HG02884 (cell line): ENCODE measurements at regions not wholly inside any gene's neighbourhood (a gene's known extent, or its start where the extent isn't known, plus 50 kb on each side); places are given as distances from the start of the nearest gene placed in this dataset.
"Not testable (repeated sequence)": the region's sequence is repeated elsewhere in the genome, so short reads cannot be mapped to it uniquely, and the experiment has no call there.

Experiments
- ATAC-seq: cut with Tn5 transposase; IDR thresholded peaks from one replicate; pipeline ENCODE4 v1.9.1; 2021; ENCODE audit warnings: mild to moderate bottlenecking, moderate library complexity; ENCODE audit not compliant: unreplicated experiment

GRCh38 chr1:201636097-201636496 lies 97.2 kb downstream of the NAV1 start:
- no peak for ATAC-seq

- ATAC-seq = no peak
These were observed 97.6 kb downstream of the NAV1 start for GRCh38 chr1:201636510-201636971.

GRCh38 chr1:201637282-201638079 lies 98.6 kb downstream of the NAV1 start:
- ATAC-seq = no peak

GRCh38 chr1:201639391-201639790 lies 100.5 kb downstream of the NAV1 start:
- no peak for ATAC-seq

GRCh38 chr1:201639826-201640225 lies 100.9 kb downstream of the NAV1 start:
- ATAC-seq = no peak

GRCh38 chr1:201640624-201641023 lies 101.7 kb downstream of the NAV1 start:
- ATAC-seq = no peak

- ATAC-seq = no peak
These were observed 102.8 kb downstream of the NAV1 start for GRCh38 chr1:201641524-201642253.

- ATAC-seq = no peak
These were observed 104.8 kb downstream of the NAV1 start for GRCh38 chr1:201643835-201644104.

- ATAC-seq = no peak
These were observed 105.3 kb downstream of the NAV1 start for GRCh38 chr1:201644197-201644596.

GRCh38 chr1:201645000-201645399 lies 106.1 kb downstream of the NAV1 start:
- ATAC-seq = not testable (repeated sequence)

- ATAC-seq = no peak
These were observed 107.0 kb downstream of the NAV1 start for GRCh38 chr1:201645956-201646355.

GRCh38 chr1:201646411-201647022 lies 107.6 kb downstream of the NAV1 start:
- no peak for ATAC-seq

GRCh38 chr1:201647094-201647493 lies 108.2 kb downstream of the NAV1 start:
- ATAC-seq = no peak

GRCh38 chr1:201647722-201648065 lies 108.8 kb downstream of the NAV1 start:
- no peak for ATAC-seq

- no peak for ATAC-seq
These were observed 109.4 kb downstream of the NAV1 start for GRCh38 chr1:201648066-201648906.

- no peak for ATAC-seq
These were observed 110.2 kb downstream of the NAV1 start for GRCh38 chr1:201648907-201649721.

GRCh38 chr1:201649761-201650622 lies 111.1 kb downstream of the NAV1 start:
- ATAC-seq = no peak

- no peak for ATAC-seq
These were observed 111.7 kb downstream of the NAV1 start for GRCh38 chr1:201650623-201650933.

- ATAC-seq = no peak
These were observed 113.3 kb downstream of the NAV1 start for GRCh38 chr1:201652181-201652580.

GRCh38 chr1:201653233-201653632 lies 114.3 kb downstream of the NAV1 start:
- no peak for ATAC-seq
